ENCODE measurements at regions not wholly inside any gene's neighbourhood (a gene's known extent, or its start where the extent isn't known, plus 50 kb on each side); places are given as distances from the start of the nearest gene placed in this dataset.

DNA sequence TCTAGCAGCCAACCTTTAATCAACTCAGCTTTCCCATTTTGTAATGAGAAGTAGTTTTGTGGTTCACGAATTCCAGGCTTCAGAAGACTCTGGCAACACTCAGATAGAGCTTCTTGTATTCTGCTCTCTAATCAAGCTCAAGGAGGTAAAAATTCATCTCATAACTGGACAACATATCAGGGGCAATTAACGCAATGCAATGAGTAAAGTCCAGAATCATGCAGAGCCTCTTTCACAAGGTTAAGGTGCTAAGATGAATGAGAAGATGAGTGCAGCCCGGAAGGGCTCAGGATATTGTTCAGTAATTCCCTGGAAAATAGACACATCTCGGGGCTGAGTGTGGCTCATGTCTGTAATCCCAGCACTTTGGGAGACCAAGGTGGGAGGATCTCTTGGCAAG lies 527.7 kb downstream of the SOX11 start:
- Histone ChIP-seq H2AFZ (ENCODE audit: low read length) (no peak overlapping the region), H3K27ac (ENCODE audit: low read depth, low read length) (no peak overlapping the region), H4K20me1 (replicated peaks in 1 of 2; ENCODE audit: control insufficient read depth in 1 of 2, insufficient read depth in 2 of 2, low read length in 2 of 2) (no peaks in the 10 kb centered on the region), H3K4me1 (replicated peaks in 1 of 4; ENCODE audit: control insufficient read depth in 3 of 4, insufficient read depth in 4 of 4, low read length in 3 of 4) (no peaks in the 10 kb centered on the region), H2BK5ac (ENCODE audit: low read depth, low read length) (no peak overlapping the region), H3K79me2 (ENCODE audit: control insufficient read depth in 1 of 2, insufficient read depth in 2 of 2, low read length in 2 of 2) (no peaks in the 10 kb centered on the region), H3K9me3 (ENCODE audit: insufficient read depth in 2 of 2, low read depth in 1 of 2, low read length in 1 of 2) (no peaks in the 10 kb centered on the region), H2BK20ac (ENCODE audit: low read length) (no peak overlapping the region), H3K14ac (ENCODE audit: insufficient read length) (no peak overlapping the region), H3K4me3 (ENCODE audit: extremely low read depth in 1 of 4, insufficient read depth in 2 of 4, low read depth in 3 of 4, low read length in 4 of 4) (no peak overlapping the region), H3K4ac (replicated peaks; ENCODE audit: insufficient read length, low read depth, low read length) (no peak overlapping the region), H4K8ac (ENCODE audit: extremely low read depth, insufficient read depth, low read length) (no peak overlapping the region), H3K4me2 (ENCODE audit: insufficient read depth in 1 of 2, low read depth in 2 of 2, low read length in 2 of 2) (no peak overlapping the region), H3K23ac (ENCODE audit: insufficient read length) (no peak overlapping the region), H3K36me3 (ENCODE audit: control insufficient read depth in 2 of 4, insufficient read depth in 4 of 4, low read length in 3 of 4) (no peaks in the 10 kb centered on the region), H2BK12ac (ENCODE audit: low read depth, low read length) (no peak overlapping the region), H2AK5ac (ENCODE audit: low read depth, low read length) (no peak overlapping the region), H4K91ac (replicated peaks; ENCODE audit: insufficient read length, low read length) (no peak overlapping the region), H4K5ac (ENCODE audit: insufficient read length, low read depth, low read length) (no peak overlapping the region), H3K79me1 (ENCODE audit: low read depth, low read length) (no peaks in the 10 kb centered on the region), H3K9ac (replicated peaks in 1 of 4; ENCODE audit: extremely low read depth in 1 of 4, low read depth in 3 of 4, low read length in 3 of 4) (no peak overlapping the region), H2BK15ac (ENCODE audit: low read length) (no peak overlapping the region), H3K23me2 (ENCODE audit: low read depth, low read length) (no peaks in the 10 kb centered on the region), H2BK120ac (replicated peaks; ENCODE audit: low read depth, low read length) (no peak overlapping the region), H3K18ac (ENCODE audit: extremely low read depth, low read length) (no peak overlapping the region), H3K27me3 (replicated peaks in 1 of 4; ENCODE audit: control insufficient read depth in 3 of 4, extremely low read depth in 1 of 4, insufficient read depth in 3 of 4, low read length in 3 of 4) (no peaks in the 10 kb centered on the region), H3K56ac (replicated peaks; ENCODE audit: insufficient read length, low read depth, low read length) (no peak overlapping the region)
- ChIA-PET CTCF (ENCODE audit: partially characterized antibody) (interaction anchor here (1.1 to 1.3 kb wide), 2 partner anchors 12 to 301 kb away, joined by 3 read pairs; no protein-coding TSS in a partner anchor), POLR2A (ENCODE audit: partially characterized antibody) (no interaction called here)
- TF ChIP-seq JUN (IDR thresholded peaks at IDR 0.05; ENCODE audit: low read depth, low read length), result no peak
- no peak for TF ChIP-seq RBBP5 (IDR thresholded peaks at IDR 0.05; ENCODE audit: borderline replicate concordance, low read depth, low read length)
- TF ChIP-seq YY1 (IDR thresholded peaks at IDR 0.05; ENCODE audit: low read depth, low read length), result no peak
- TF ChIP-seq MAFK (IDR thresholded peaks at IDR 0.05; ENCODE audit: low read depth, low read length), result no peak
- TF ChIP-seq, protein P1, sequence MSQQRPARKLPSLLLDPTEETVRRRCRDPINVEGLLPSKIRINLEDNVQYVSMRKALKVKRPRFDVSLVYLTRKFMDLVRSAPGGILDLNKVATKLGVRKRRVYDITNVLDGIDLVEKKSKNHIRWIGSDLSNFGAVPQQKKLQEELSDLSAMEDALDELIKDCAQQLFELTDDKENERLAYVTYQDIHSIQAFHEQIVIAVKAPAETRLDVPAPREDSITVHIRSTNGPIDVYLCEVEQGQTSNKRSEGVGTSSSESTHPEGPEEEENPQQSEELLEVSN (IDR thresholded peaks at IDR 0.05), result no peak
- no peak for TF ChIP-seq BCL11A (IDR thresholded peaks at IDR 0.05; ENCODE audit: low read depth in 2 of 2, low read length in 2 of 2)
- no peak for TF ChIP-seq POU5F1 (IDR thresholded peaks at IDR 0.05; ENCODE audit: low read depth, low read length)
- no peak for TF ChIP-seq BRCA1 (IDR thresholded peaks at IDR 0.05; ENCODE audit: low read depth, low read length)
- TF ChIP-seq JUND (IDR thresholded peaks at IDR 0.05; ENCODE audit: low read length), result no peak
- TF ChIP-seq GABPA (IDR thresholded peaks at IDR 0.05; ENCODE audit: borderline replicate concordance, insufficient read depth, low read length), result no peak
- TF ChIP-seq ZNF274 (IDR thresholded peaks at IDR 0.05; ENCODE audit: borderline replicate concordance, extremely low read depth, low read length), result no peak
- no peak for TF ChIP-seq RXRA (IDR thresholded peaks at IDR 0.05; ENCODE audit: insufficient read depth, low read depth, low read length)
- TF ChIP-seq FOSL1 (IDR thresholded peaks at IDR 0.05; ENCODE audit: insufficient read depth, low read depth, low read length), result no peak
- no peak for TF ChIP-seq POLR2A (IDR thresholded peaks at IDR 0.05; ENCODE audit: control extremely low read depth in 1 of 2, low read depth in 2 of 2, low read length in 2 of 2)
- 91% methylated on average over 4 of the region's 4 CpGs; no CpG with 5 or more reads in 1 of the 2 experiments for WGBS, 2 experiments (ENCODE audit: extremely low coverage in 1 of 2, insufficient coverage in 1 of 2, insufficient read length in 1 of 2, insufficient replicate concordance in 2 of 2, low coverage in 1 of 2, low lambda C conversion rate in 2 of 2, missing lambda C conversion rate in 1 of 2)
- DNase-seq (ENCODE audit: low read depth in 1 of 2, low spot score in 2 of 2) (no peak), FAIRE-seq (no peak)

Data from H1 (cell line).